ENCODE measurements at regions not wholly inside any gene's neighbourhood (a gene's known extent, or its start where the extent isn't known, plus 50 kb on each side); places are given as distances from the start of the nearest gene placed in this dataset.

GRCh38 chr2:65536596-65536995, 104.2 kb upstream of the SPRED2 start:
- intact Hi-C loops (cut with micrococcal nuclease; ENCODE audit: unreplicated experiment) (no loop called here), in situ Hi-C loops (cut with HindIII; ENCODE audit: extremely low pct_ligation_motif_present, low pct_unique_long_range_greater_than_20kb) (no loop called here)
- no peak for FAIRE-seq
- H3K4me3 ChIP-seq (replicated peaks in 1 of 3; ENCODE audit: insufficient read depth in 1 of 3, low read depth in 2 of 3, low read length in 3 of 3), result no peak overlapping the region
- no peaks in the 10 kb centered on the region for H3K79me2 ChIP-seq (ENCODE audit: insufficient read depth, low read length)
- no peak overlapping the region for H3K27ac ChIP-seq (ENCODE audit: extremely low read length, insufficient read depth, low read length)
- H2AFZ ChIP-seq (ENCODE audit: low read length), result no peak overlapping the region
- CTCF ChIA-PET (ENCODE audit: low intra/inter-chr PET ratio, low total read pairs), result no interaction called here
- H3K4me2 ChIP-seq (ENCODE audit: low read depth, low read length), result no peak overlapping the region
- peaks cover 9% of the 10 kb centered on the region; the same call in 1 of the 2 replicates for H3K4me1 ChIP-seq (ENCODE audit: insufficient read depth, low read length)
- no peak for DNase-seq (ENCODE audit: low spot score)
- BruUV-seq (replicated peaks), result no TSS peak
- ATAC-seq, result no peak
- POLR2A ChIA-PET, result no interaction called here
- H3K9ac ChIP-seq (ENCODE audit: insufficient read depth, low read depth, low read length), result no peak overlapping the region
- no peaks in the 10 kb centered on the region for H3K36me3 ChIP-seq (replicated peaks in 1 of 2; ENCODE audit: control insufficient read depth in 1 of 2, insufficient read depth in 2 of 2, low read length in 2 of 2)
- H4K20me1 ChIP-seq (ENCODE audit: insufficient read depth, low read length), result no peaks in the 10 kb centered on the region
- no peaks in the 10 kb centered on the region for H3K27me3 ChIP-seq (ENCODE audit: control insufficient read depth in 1 of 2, insufficient read depth in 2 of 2, low read length in 2 of 2)
- H3K9me3 ChIP-seq (ENCODE audit: low read length), result no peaks in the 10 kb centered on the region
- WGBS (ENCODE audit: low lambda C conversion rate), result 70% methylated on average over 4 of the region's 4 CpGs
- TF ChIP-seq TP53 (CRISPR knock-in tag; conservative IDR thresholded peaks at IDR 0.05) (no peak), ZFP62 (CRISPR knock-in tag; IDR thresholded peaks at IDR 0.05) (no peak), ZNF362 (CRISPR knock-in tag; IDR thresholded peaks at IDR 0.05; ENCODE audit: borderline replicate concordance) (no peak), PAF1 (CRISPR knock-in tag; IDR thresholded peaks at IDR 0.05) (no peak), IKZF4 (CRISPR knock-in tag; IDR thresholded peaks at IDR 0.05; ENCODE audit: borderline replicate concordance, low read depth, not compliant biosample characterization) (no peak), RORA (CRISPR knock-in tag; IDR thresholded peaks at IDR 0.05) (no peak), ELF4 (CRISPR knock-in tag; IDR thresholded peaks at IDR 0.05; ENCODE audit: borderline replicate concordance) (no peak), NCOA2 (CRISPR knock-in tag; IDR thresholded peaks at IDR 0.05) (no peak), RAD21 (CRISPR knock-in tag; IDR thresholded peaks at IDR 0.05) (no peak), TRIM24 (CRISPR knock-in tag; IDR thresholded peaks at IDR 0.05) (no peak), ZNF431 (CRISPR knock-in tag; IDR thresholded peaks at IDR 0.05; ENCODE audit: borderline replicate concordance, low read depth) (no peak), ZBTB7B (CRISPR knock-in tag; IDR thresholded peaks at IDR 0.05) (no peak), TERF1 (CRISPR knock-in tag; IDR thresholded peaks at IDR 0.05) (no peak), KDM5A (IDR thresholded peaks at IDR 0.05; ENCODE audit: borderline replicate concordance, low read length) (no peak), ZNF546 (CRISPR knock-in tag; conservative IDR thresholded peaks at IDR 0.05) (no peak), HNF1A (IDR thresholded peaks at IDR 0.05; ENCODE audit: low read depth) (no peak), HNF1A (CRISPR knock-in tag; IDR thresholded peaks at IDR 0.05; ENCODE audit: borderline replicate concordance) (no peak), DNMT1 (CRISPR knock-in tag; IDR thresholded peaks at IDR 0.05) (no peak)
- TF ChIP-seq, protein P1, sequence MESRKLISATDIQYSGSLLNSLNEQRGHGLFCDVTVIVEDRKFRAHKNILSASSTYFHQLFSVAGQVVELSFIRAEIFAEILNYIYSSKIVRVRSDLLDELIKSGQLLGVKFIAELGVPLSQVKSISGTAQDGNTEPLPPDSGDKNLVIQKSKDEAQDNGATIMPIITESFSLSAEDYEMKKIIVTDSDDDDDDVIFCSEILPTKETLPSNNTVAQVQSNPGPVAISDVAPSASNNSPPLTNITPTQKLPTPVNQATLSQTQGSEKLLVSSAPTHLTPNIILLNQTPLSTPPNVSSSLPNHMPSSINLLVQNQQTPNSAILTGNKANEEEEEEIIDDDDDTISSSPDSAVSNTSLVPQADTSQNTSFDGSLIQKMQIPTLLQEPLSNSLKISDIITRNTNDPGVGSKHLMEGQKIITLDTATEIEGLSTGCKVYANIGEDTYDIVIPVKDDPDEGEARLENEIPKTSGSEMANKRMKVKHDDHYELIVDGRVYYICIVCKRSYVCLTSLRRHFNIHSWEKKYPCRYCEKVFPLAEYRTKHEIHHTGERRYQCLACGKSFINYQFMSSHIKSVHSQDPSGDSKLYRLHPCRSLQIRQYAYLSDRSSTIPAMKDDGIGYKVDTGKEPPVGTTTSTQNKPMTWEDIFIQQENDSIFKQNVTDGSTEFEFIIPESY (CRISPR knock-in tag; IDR thresholded peaks at IDR 0.05), result no peak
